ENCODE measurements at regions not wholly inside any gene's neighbourhood (a gene's known extent, or its start where the extent isn't known, plus 50 kb on each side); places are given as distances from the start of the nearest gene placed in this dataset.
"Not testable (repeated sequence)": the region's sequence is repeated elsewhere in the genome, so short reads cannot be mapped to it uniquely, and the experiment has no call there.

- TF ChIP-seq, protein P1, sequence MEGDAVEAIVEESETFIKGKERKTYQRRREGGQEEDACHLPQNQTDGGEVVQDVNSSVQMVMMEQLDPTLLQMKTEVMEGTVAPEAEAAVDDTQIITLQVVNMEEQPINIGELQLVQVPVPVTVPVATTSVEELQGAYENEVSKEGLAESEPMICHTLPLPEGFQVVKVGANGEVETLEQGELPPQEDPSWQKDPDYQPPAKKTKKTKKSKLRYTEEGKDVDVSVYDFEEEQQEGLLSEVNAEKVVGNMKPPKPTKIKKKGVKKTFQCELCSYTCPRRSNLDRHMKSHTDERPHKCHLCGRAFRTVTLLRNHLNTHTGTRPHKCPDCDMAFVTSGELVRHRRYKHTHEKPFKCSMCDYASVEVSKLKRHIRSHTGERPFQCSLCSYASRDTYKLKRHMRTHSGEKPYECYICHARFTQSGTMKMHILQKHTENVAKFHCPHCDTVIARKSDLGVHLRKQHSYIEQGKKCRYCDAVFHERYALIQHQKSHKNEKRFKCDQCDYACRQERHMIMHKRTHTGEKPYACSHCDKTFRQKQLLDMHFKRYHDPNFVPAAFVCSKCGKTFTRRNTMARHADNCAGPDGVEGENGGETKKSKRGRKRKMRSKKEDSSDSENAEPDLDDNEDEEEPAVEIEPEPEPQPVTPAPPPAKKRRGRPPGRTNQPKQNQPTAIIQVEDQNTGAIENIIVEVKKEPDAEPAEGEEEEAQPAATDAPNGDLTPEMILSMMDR (IDR thresholded peaks at IDR 0.05; ENCODE audit: low read depth, low read length) = no peak
- no peak overlapping the region for H3K4me3 ChIP-seq (ENCODE audit: low read depth, low read length)
These were observed 258.4 kb downstream of the SPRY2 start for GRCh38 chr13:80082396-80083080.

- TF ChIP-seq, protein P1 (IDR thresholded peaks at IDR 0.05; ENCODE audit: low read depth, low read length) = no peak
These were observed 266.1 kb downstream of the SPRY2 start for GRCh38 chr13:80074811-80075210.

GRCh38 chr13:80074143-80074752 is 266.7 kb downstream of the SPRY2 start:
- TF ChIP-seq, protein P1 (IDR thresholded peaks at IDR 0.05; ENCODE audit: low read depth, low read length) = no peak

More at GRCh38 chr13:80074811-80075210, 266.1 kb downstream of the SPRY2 start:
- no peak overlapping the region for H3K4me3 ChIP-seq (ENCODE audit: low read depth, low read length)

GRCh38 chr13:80072231-80072630 is 268.7 kb downstream of the SPRY2 start:
- no peak overlapping the region for H3K4me3 ChIP-seq (ENCODE audit: low read depth, low read length)
- TF ChIP-seq, protein P1 (IDR thresholded peaks at IDR 0.05; ENCODE audit: low read depth, low read length) = no peak

More at GRCh38 chr13:80074143-80074752, 266.7 kb downstream of the SPRY2 start:
- H3K4me3 ChIP-seq (ENCODE audit: low read depth, low read length) = no peak overlapping the region

- no peak overlapping the region for H3K4me3 ChIP-seq (ENCODE audit: low read depth, low read length)
- TF ChIP-seq, protein P1 (IDR thresholded peaks at IDR 0.05; ENCODE audit: low read depth, low read length) = no peak
These were observed 270.8 kb downstream of the SPRY2 start for GRCh38 chr13:80070024-80070703.

DNA sequence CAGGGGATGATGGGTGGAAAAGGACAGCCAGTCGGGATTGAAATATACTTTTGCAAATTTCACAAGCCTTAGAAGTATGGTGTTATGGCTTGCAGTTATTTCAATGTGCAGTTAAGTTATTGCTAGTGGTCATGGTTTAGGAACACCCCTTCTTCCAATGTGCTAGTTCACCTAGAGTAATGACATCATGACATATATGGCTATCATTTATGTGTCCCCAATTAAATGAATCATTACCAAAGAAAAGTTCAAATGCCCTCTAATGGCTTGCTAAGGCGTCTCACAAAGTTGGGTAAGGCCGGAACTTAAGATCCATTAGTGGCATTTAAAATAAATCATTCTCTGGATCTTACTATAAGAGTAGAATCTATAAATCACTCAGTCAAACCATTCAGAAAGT is 271.6 kb downstream of the SPRY2 start:
- H3K4me3 ChIP-seq (ENCODE audit: low read depth, low read length) = no peak overlapping the region
- TF ChIP-seq, protein P1 (IDR thresholded peaks at IDR 0.05; ENCODE audit: low read depth, low read length) = no peak

- H3K4me3 ChIP-seq (ENCODE audit: low read depth, low read length) = no peak overlapping the region
- TF ChIP-seq, protein P1 (IDR thresholded peaks at IDR 0.05; ENCODE audit: low read depth, low read length) = no peak
These were observed 274.9 kb downstream of the SPRY2 start for GRCh38 chr13:80065996-80066395.

- not testable (repeated sequence) for H3K4me3 ChIP-seq (ENCODE audit: low read depth, low read length)
These were observed 278.5 kb downstream of the SPRY2 start for GRCh38 chr13:80062416-80062815.

Measured in WI38 (cell line).